Stimulated activated CD4-positive, alpha-beta T cell treated with anti-CD3 and anti-CD28 coated beads, Interleukin-1b, Interleukin-23, amount 100 ng/mL, for 1 hour (primary cell): ENCODE measurements at regions not wholly inside any gene's neighbourhood (a gene's known extent, or its start where the extent isn't known, plus 50 kb on each side); places are given as distances from the start of the nearest gene placed in this dataset.
"Not testable (repeated sequence)": the region's sequence is repeated elsewhere in the genome, so short reads cannot be mapped to it uniquely, and the experiment has no call there.

Experiments used
- DNase-seq, 2 donors: peaks; one replicate each; pipeline ENCODE4 v3.0.0-alpha.2; 2020; ENCODE audit warnings: low read depth in 2 of 2

- no peak for DNase-seq
Measured at GRCh38 chr7:113301983-113302382, 183.6 kb upstream of the SMIM30 start.

DNA sequence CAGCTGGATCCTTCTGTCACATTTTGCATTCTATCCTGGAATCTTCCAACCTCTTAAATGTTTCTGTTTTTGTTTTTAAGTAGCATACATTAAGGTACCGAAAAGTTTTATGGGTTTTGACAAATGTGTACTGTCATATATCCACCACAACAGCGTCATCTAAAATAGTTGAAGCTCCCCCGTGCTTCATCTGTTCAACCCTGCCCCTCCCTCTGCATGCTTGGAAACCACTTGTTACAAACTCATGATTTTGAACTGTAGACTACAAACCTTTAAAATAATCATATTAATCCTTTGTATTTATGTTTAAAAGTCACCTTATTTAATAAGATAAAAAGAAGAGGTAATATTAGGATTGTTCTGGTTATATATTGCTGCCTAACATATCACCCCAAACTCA, 182.8 kb upstream of the SMIM30 start:
- DNase-seq, result no peak

DNA sequence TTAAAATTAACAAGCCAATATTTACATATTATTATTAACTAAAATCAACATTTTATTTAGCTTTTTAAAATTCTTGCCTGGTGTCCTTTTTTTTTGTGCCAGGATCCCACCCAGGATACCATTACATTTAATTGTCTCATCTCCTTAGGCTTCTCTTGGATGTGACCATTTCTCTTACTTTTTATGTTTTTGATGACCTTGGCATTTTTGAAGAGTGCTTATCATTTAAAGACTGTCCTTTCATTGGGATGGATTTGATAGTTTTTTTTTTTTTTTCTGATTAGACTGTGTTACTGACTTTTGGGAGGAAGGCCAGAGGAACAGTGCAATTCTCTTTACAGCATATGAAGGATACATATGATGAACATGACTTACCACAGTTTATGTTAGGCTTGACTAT, 181.4 kb upstream of the SMIM30 start:
- no peak for DNase-seq

- no peak for DNase-seq
Measured at GRCh38 chr7:113298501-113298900, 180.1 kb upstream of the SMIM30 start.

DNA sequence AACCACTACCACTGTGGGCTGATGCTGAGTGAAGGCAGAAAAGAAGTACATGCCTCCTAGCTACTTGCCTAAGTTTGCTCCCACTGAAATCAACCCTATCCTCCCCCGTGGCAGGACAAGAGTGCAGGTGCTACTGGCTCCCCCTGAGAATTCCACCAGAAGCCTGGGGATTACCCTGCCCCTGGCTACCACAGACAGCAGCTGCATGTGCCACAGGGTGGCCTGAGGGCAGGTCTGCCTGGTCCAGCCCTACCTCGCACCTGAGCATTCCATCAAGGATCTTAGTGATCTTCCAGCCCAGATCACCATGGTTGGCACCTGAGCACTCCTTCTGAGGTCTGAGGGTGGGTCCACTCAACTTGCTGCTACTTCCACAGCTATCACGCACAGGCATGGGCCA, 176.4 kb upstream of the SMIM30 start:
- no peak for DNase-seq

- DNase-seq, result no peak
Measured at GRCh38 chr7:113292105-113292504, 173.8 kb upstream of the SMIM30 start.

DNA sequence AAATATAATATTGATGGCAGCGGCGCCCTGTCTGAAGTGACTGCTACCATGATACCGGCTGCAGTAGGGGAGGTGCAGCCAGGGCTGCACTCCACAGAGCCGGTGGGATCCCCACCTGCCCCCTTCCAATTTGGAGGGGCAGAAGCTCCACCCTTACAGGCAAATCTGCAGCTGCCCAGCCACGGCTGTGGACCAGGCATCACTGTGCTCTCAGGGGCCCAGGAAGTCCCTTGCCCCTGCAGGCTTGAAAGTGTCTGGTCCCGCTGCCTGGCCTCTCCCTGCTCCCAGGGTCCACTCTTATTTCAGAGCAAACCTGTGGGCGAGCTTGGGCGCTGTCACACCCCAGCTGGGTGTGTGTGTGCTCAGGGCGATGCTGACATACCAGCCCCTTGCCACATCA, 172.7 kb upstream of the SMIM30 start:
- no peak for DNase-seq

- DNase-seq, result no peak
Measured at GRCh38 chr7:113289140-113289740, 170.9 kb upstream of the SMIM30 start.

DNA sequence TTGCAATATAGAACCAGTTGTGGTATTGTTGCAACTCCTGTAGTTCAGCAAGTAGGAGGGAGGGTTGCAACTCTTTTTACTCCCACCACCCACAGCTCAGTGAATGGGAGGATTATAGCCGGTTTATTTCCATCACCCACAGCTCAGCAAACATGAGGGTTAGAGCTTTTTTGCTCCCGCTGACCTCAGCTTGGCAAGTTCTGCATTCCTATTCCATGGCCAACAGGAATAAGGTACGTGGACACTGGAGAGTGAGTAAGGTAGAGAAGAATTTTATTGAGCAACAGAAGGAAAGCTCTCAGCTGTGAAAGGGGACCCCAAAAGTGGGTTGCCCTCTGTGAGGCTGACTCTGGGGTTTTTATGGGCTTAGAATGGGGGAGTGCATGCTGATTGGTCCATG, 167.1 kb upstream of the SMIM30 start:
- DNase-seq, result no peak

GRCh38 chr7:113283861-113284260, 165.5 kb upstream of the SMIM30 start:
- no peak for DNase-seq

GRCh38 chr7:113282875-113283274, 164.5 kb upstream of the SMIM30 start:
- no peak for DNase-seq

DNA sequence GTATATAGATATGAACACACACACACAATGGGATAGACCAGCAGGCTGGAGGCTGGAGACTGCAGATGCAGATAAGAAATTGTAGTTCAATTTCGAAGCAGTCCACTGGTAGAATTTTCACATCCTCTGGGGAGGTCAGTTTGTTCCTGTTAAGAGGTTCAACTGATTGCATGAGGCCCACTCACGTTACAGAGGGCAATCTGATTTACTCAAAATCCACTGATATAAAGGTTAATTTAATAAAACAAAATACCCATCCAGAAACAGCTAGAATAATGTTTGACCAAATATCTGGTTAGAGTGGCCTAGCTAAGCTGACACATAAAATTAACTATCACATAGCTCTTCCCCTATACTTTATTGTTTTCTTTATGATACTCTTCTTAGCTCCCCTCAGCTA, 162.9 kb upstream of the SMIM30 start:
- DNase-seq, result no peak

- DNase-seq, result no peak
Measured at GRCh38 chr7:113279256-113279655, 160.9 kb upstream of the SMIM30 start.

GRCh38 chr7:113270790-113271189, 152.4 kb upstream of the SMIM30 start:
- no peak for DNase-seq

DNA sequence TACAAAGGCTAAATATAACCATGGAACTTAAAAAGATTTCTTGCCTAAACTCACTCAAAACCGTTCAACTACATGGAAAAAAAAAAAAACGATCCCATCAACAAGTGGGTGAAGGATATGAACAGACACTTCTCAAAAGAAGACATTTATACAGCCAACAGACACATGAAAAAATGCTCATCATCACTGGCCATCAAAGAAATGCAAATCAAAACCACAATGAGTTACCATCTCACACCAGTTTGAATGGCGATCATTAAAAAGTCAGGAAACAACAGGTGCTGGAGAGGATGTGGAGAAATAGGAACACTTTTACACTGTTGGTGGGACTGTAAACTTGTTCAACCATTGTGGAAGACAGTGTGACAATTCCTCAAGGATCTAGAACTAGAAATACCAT, 151.2 kb upstream of the SMIM30 start:
- not testable (repeated sequence) for DNase-seq

DNA sequence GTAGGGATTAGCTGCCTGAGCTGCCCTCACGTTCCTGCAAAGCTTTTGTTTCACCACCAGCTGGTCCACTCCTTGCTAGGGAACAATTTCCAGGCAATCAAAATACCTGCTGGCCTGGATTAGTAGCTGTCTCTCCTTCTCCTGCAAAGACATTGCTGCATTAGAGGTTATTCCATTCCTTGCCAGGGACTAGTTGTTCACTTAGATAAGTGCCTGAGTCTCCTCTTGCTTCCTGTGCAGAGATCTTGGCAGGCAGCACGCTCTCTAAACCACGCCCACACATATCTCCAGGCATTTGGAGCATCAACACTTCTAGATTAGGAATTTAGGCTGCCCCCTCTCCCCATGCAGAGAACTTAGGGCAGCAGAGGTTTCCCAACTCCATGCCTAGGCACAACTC, 150.4 kb upstream of the SMIM30 start:
- no peak for DNase-seq

- no peak for DNase-seq
Measured at GRCh38 chr7:113267885-113268284, 149.5 kb upstream of the SMIM30 start.

DNA sequence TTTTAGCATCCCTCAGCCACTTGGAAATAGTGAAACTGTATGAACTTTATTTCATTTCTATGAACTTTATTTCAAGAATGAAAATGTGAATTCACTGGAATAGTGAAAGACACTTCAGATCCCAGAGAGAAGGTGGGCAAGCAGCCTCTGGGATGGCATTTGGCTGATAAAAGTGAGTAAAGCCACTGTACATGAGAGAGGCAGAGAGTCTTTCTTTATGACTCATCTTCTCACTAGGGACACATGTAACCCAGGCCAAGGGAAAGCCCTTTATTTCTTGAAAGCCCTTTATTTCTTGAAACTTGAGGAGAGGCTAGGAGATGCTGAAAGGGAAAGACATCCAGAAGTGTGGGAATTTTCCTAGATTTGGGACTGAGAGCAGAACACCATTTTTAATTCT, 148.9 kb upstream of the SMIM30 start:
- DNase-seq, result no peak

- DNase-seq, result no peak
Measured at GRCh38 chr7:113263749-113264148, 145.4 kb upstream of the SMIM30 start.

GRCh38 chr7:113263215-113263742, 144.9 kb upstream of the SMIM30 start:
- DNase-seq, result not testable (repeated sequence)

DNA sequence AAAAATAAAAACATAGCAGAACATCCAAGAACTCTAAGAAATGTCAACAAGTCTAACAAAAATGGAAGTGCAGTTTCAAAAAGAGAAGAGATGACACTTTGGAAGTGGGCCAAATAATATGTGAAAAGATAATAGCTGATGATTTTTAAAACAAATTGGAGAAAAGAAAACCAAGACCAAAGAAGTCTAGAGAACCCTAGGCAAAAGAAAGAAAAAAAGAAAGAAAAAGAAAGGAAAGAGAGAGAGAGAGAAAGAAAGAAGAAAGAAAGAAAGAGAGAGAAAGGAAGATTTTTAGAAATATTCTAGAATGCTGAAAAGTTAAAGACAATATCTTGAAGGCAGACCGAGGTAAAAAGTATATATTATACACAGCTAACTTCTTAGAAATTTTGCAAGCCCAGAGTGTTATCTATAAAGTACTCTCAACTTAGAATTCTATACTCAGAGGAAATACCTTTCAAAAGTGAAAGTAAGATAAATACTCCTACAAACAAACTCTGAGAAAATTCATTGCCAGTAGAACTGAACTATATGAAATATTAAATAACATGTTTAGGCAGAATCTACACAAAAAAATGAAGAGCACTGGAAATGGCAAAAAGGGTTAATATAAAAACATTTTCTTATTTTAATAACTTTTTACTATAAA, 138.7 kb upstream of the SMIM30 start:
- no peak for DNase-seq

DNA sequence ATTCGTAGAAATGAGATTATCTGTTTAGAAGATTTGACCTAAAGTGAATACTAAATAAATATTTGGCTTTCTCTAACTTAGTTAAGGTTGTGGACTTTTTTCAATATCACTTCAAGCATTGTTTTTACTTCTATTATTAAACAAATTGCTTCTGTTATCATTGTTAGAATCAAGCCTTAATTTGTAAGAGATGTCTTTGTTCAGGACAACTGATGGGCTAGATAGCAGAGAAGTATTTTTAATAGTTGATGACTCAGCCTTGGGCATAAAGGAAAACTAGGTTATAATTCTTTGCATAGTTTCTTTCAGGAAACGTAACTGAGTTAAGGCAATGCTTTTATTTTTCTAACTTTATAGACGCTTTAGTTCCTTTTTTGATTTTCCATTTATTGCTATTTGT, 128.8 kb upstream of the SMIM30 start:
- no peak for DNase-seq

- DNase-seq, result no peak
Measured at GRCh38 chr7:113246738-113247137, 128.4 kb upstream of the SMIM30 start.

- DNase-seq, result no peak
Measured at GRCh38 chr7:113232885-113233284, 114.5 kb upstream of the SMIM30 start.
